ENCODE measurements at regions not wholly inside any gene's neighbourhood (a gene's known extent, or its start where the extent isn't known, plus 50 kb on each side); places are given as distances from the start of the nearest gene placed in this dataset.

- no peak for DNase-seq
Observed at GRCh38 chr5:23064710-23065109, 211.6 kb upstream of the CDH12 start.

- DNase-seq, result no peak
Observed at GRCh38 chr5:23053846-23054245, 200.7 kb upstream of the CDH12 start.

- DNase-seq, result no peak
Observed at GRCh38 chr5:23042226-23042625, 189.1 kb upstream of the CDH12 start.

- no peak for DNase-seq
Observed at GRCh38 chr5:23035555-23036090, 182.5 kb upstream of the CDH12 start.

- no peak for DNase-seq
Observed at GRCh38 chr5:23033864-23034263, 180.7 kb upstream of the CDH12 start.

- no peak for DNase-seq
Observed at GRCh38 chr5:23029290-23029689, 176.1 kb upstream of the CDH12 start.

GRCh38 chr5:23028445-23029021 lies 175.4 kb upstream of the CDH12 start:
- no peak for DNase-seq

- no peak for DNase-seq
Observed at GRCh38 chr5:23027830-23028229, 174.7 kb upstream of the CDH12 start.

- no peak for DNase-seq
Observed at GRCh38 chr5:23027331-23027730, 174.2 kb upstream of the CDH12 start.

- no peak for DNase-seq
Observed at GRCh38 chr5:23026252-23027170, 173.4 kb upstream of the CDH12 start.

GRCh38 chr5:23025629-23026233 lies 172.6 kb upstream of the CDH12 start:
- DNase-seq, result no peak

- DNase-seq, result no peak
Observed at GRCh38 chr5:23024470-23024869, 171.3 kb upstream of the CDH12 start.

GRCh38 chr5:23014825-23015224 lies 161.7 kb upstream of the CDH12 start:
- no peak for DNase-seq

- DNase-seq, result no peak
Observed at GRCh38 chr5:23014266-23014665, 161.1 kb upstream of the CDH12 start.

GRCh38 chr5:23013395-23013998 lies 160.4 kb upstream of the CDH12 start:
- DNase-seq, result no peak

- DNase-seq, result no peak
Observed at GRCh38 chr5:23012842-23013241, 159.7 kb upstream of the CDH12 start.

GRCh38 chr5:23007762-23008161 lies 154.6 kb upstream of the CDH12 start:
- no peak for DNase-seq

GRCh38 chr5:23007236-23007635 lies 154.1 kb upstream of the CDH12 start:
- no peak for DNase-seq

- DNase-seq, result no peak
Observed at GRCh38 chr5:23001120-23001519, 148.0 kb upstream of the CDH12 start.

GRCh38 chr5:22998774-22999173 lies 145.6 kb upstream of the CDH12 start:
- no peak for DNase-seq

GRCh38 chr5:22998362-22998761 lies 145.2 kb upstream of the CDH12 start:
- no peak for DNase-seq

GRCh38 chr5:22988937-22989336 lies 135.8 kb upstream of the CDH12 start:
- no peak for DNase-seq

- DNase-seq, result no peak
Observed at GRCh38 chr5:22986281-22986680, 133.1 kb upstream of the CDH12 start.

All from inflammatory macrophage treated with lipopolysaccharide for 1 hour (primary cell).